HepG2 (cell line): ENCODE measurements at regions not wholly inside any gene's neighbourhood (a gene's known extent, or its start where the extent isn't known, plus 50 kb on each side); places are given as distances from the start of the nearest gene placed in this dataset.

ENCODE experiments used
- CBX5 ChIP-seq: sonication (generic); formaldehyde crosslinking; IDR thresholded peaks from 2 replicates; pipeline ENCODE4 v1.4.0; 2020; ENCODE audit warnings: missing genetic modification reagents, borderline replicate concordance
- MIXL1 ChIP-seq: IDR thresholded peaks from 2 replicates; pipeline ENCODE4 v1.6.1; 2016
- NFKB2 ChIP-seq: sonication (generic); formaldehyde crosslinking; IDR thresholded peaks from 2 replicates; pipeline ENCODE4 v1.4.0; 2020; ENCODE audit warnings: missing genetic modification reagents, borderline replicate concordance
- RFXANK ChIP-seq: IDR thresholded peaks from 2 replicates; pipeline ENCODE4 v1.6.1; 2016
- SMAD1 ChIP-seq: sonication (generic); formaldehyde crosslinking; IDR thresholded peaks from 2 replicates; pipeline ENCODE4 v1.4.0; 2020; ENCODE audit warnings: missing genetic modification reagents, low read depth, mild to moderate bottlenecking, borderline replicate concordance
- USF2 ChIP-seq, 2 experiments: sonication (generic) in 1 of 2; formaldehyde crosslinking in 1 of 2; IDR thresholded peaks; 2 replicates each; pipeline versions ENCODE4 v1.5.1 to v1.6.1; 2011 to 2020; ENCODE audit warnings: borderline replicate concordance in 1 of 2, low read depth in 1 of 2, low read length in 1 of 2, mild to moderate bottlenecking in 1 of 2, missing genetic modification reagents in 1 of 2, moderate library complexity in 1 of 2
- ZNF275 ChIP-seq: sonication (generic); formaldehyde crosslinking; IDR thresholded peaks from 2 replicates; pipeline ENCODE4 v1.8.0; 2022; ENCODE audit warnings: missing genetic modification reagents, mild to moderate bottlenecking, inconsistent platforms, borderline replicate concordance

DNA sequence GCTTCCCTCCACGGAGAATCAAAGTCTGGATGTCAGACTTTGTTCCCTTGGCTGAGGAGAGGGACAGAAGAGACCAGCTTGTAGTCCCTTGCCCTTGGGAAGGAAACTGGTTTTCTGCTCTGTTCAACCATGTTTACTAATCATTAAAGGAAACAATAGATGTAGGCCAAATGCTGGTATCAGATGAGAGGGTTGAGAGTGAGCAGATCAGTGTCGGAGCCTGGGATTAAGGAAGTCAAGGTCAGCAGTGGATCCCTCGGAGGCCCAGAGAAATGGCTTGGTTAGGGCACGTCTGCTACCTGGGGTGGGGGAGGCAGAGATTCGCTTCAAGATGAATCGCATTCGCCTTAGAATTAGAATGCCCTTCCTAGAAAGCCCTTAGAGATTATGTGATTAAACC lies 109.1 kb downstream of the MYCN start:
- TF ChIP-seq RFXANK (CRISPR knock-in tag) (no peak), NFKB2 (no peak), MIXL1 (no peak), ZNF275 (no peak), SMAD1 (CRISPR knock-in tag) (no peak), CBX5 (CRISPR knock-in tag) (no peak), USF2 (IDR thresholded peaks at IDR 0.05; ENCODE audit: low read depth, low read length) (no peak), USF2 (CRISPR knock-in tag; IDR thresholded peaks at IDR 0.05; ENCODE audit: borderline replicate concordance) (no peak)
